ENCODE measurements at regions not wholly inside any gene's neighbourhood (a gene's known extent, or its start where the extent isn't known, plus 50 kb on each side); places are given as distances from the start of the nearest gene placed in this dataset.
"Not testable (repeated sequence)": the region's sequence is repeated elsewhere in the genome, so short reads cannot be mapped to it uniquely, and the experiment has no call there.

- DNase-seq (no peak), ATAC-seq (no peak)
These were observed 112.7 kb upstream of the PTPN13 start for GRCh38 chr4:86481440-86481839.

GRCh38 chr4:86482306-86483172 is 111.6 kb upstream of the PTPN13 start:
- ATAC-seq (no peak), DNase-seq (no peak)

GRCh38 chr4:86483173-86483490 is 111.0 kb upstream of the PTPN13 start:
- ATAC-seq (no peak), DNase-seq (no peak)

GRCh38 chr4:86483773-86484172 is 110.3 kb upstream of the PTPN13 start:
- DNase-seq, result no peak
- ATAC-seq, result no peak

- DNase-seq, result no peak
- no peak for ATAC-seq
These were observed 109.9 kb upstream of the PTPN13 start for GRCh38 chr4:86484241-86484640.

- ATAC-seq, result no peak
- no peak for DNase-seq
These were observed 106.3 kb upstream of the PTPN13 start for GRCh38 chr4:86487738-86488348.

- ATAC-seq (no peak), DNase-seq (no peak)
These were observed 100.7 kb upstream of the PTPN13 start for GRCh38 chr4:86493460-86493859.

GRCh38 chr4:86496094-86497080 is 97.7 kb upstream of the PTPN13 start:
- DNase-seq, result peak; percentile 15
- no peak for ATAC-seq

GRCh38 chr4:86497131-86497530 is 97.0 kb upstream of the PTPN13 start:
- no peak for DNase-seq

GRCh38 chr4:86497980-86498862 is 95.9 kb upstream of the PTPN13 start:
- DNase-seq (no peak), ATAC-seq (peak; percentile 61)

More at GRCh38 chr4:86497131-86497530, 97.0 kb upstream of the PTPN13 start:
- no peak for ATAC-seq

GRCh38 chr4:86498863-86499166 is 95.3 kb upstream of the PTPN13 start:
- no peak for ATAC-seq

GRCh38 chr4:86500527-86500926 is 93.6 kb upstream of the PTPN13 start:
- no peak for DNase-seq
- no peak for ATAC-seq

More at GRCh38 chr4:86498863-86499166, 95.3 kb upstream of the PTPN13 start:
- DNase-seq, result no peak

GRCh38 chr4:86502081-86502480 is 92.0 kb upstream of the PTPN13 start:
- ATAC-seq, result no peak
- DNase-seq, result no peak

- ATAC-seq, result no peak
These were observed 87.5 kb upstream of the PTPN13 start for GRCh38 chr4:86506591-86506990.

GRCh38 chr4:86508436-86508835 is 85.7 kb upstream of the PTPN13 start:
- ATAC-seq (no peak), DNase-seq (no peak)

More at GRCh38 chr4:86506591-86506990, 87.5 kb upstream of the PTPN13 start:
- DNase-seq, result no peak

GRCh38 chr4:86511590-86511989 is 82.5 kb upstream of the PTPN13 start:
- ATAC-seq (no peak), DNase-seq (no peak)

- DNase-seq (no peak), ATAC-seq (no peak)
These were observed 81.5 kb upstream of the PTPN13 start for GRCh38 chr4:86512631-86513030.

- not testable (repeated sequence) for ATAC-seq, DNase-seq
These were observed 78.2 kb upstream of the PTPN13 start for GRCh38 chr4:86515963-86516362.

- DNase-seq, result no peak
These were observed 72.6 kb upstream of the PTPN13 start for GRCh38 chr4:86521373-86521969.

GRCh38 chr4:86522349-86522748 is 71.8 kb upstream of the PTPN13 start:
- ATAC-seq (no peak), DNase-seq (no peak)

More at GRCh38 chr4:86521373-86521969, 72.6 kb upstream of the PTPN13 start:
- no peak for ATAC-seq

- no peak for ATAC-seq
These were observed 70.8 kb upstream of the PTPN13 start for GRCh38 chr4:86523333-86523732.

More at GRCh38 chr4:86523333-86523732, 70.8 kb upstream of the PTPN13 start:
- DNase-seq, result no peak
